ENCODE measurements at regions not wholly inside any gene's neighbourhood (a gene's known extent, or its start where the extent isn't known, plus 50 kb on each side); places are given as distances from the start of the nearest gene placed in this dataset.

DNA sequence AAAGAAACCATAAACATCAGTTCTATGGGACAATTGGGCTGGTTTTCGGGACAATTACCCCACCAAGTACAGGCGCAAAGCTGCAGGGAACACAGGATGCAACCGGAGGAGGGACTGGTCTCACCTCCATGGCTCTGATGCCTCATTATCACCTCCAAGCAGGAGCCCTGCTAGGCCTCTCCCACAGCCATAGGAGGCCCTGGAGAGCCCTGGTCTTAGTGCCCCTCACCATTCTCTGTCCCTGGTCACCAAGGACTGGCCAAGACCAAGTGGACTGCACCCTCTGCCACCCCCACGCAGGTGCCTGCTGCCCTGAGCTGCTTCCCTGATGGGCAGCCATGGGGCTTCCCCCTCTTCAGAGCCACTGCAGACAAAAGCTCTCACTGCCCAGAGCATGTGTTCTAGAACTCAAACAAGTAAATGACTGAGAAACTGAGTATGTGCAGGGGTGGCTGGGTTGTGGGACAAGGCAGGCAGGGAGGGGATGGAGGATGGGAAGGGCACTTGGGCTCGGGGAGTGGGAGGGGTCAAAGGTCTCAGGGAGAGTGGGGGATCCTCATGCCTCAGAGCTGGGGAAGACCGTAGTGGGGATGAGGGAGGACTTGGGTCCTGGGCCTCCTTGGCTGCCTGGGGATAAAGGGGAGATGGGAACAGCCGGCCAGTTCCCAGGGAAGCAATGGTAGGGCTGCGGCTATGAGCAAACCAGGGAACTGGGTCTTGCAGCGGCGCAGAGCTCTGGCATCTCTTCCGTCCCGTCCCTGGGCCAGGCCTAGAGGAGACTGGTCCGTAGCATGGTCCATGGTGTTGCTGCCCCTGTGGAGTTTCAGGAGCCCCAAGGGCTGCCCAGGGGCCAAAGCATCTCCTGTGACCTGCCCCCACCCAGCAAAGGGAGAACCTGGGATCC is 435.1 kb downstream of the PREX1 start:
- no peak overlapping the region for H3K4me3 Mint-ChIP-seq
- peaks cover 28% of the 10 kb centered on the region for H3K4me1 Mint-ChIP-seq
- 88 to 89% methylated on average over 9 to 13 of the region's 13 CpGs for WGBS, 2 experiments (ENCODE audit: insufficient coverage in 1 of 2, insufficient read length in 1 of 2)

DNA sequence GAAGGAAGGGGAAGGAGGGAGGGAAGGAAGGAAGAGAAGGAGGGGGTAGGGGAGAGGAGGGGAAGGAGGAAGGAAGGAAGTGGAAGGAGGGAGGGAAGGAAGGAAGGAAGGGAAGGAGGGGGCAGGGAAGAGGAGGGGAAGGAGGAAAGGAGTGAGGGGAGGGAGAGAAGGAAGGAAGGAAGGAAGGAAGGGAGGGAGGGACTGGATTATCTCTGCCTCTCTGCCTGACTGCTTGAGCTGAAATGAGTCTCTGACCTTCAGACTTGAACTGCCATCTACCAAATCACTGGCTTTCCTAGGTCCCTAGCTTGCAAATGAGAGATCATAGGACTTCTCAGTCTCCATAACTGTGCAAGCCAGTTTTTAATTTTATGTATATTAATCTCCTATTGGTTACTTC is 436.8 kb downstream of the PREX1 start:
- Histone ChIP-seq H3K4me1 (ENCODE audit: control insufficient read depth, insufficient read depth, low read length) (peaks cover 7% of the 10 kb centered on the region), H3K27me3 (ENCODE audit: control insufficient read depth, insufficient read depth, low read length, poor library complexity, severe bottlenecking) (no peaks in the 10 kb centered on the region), H3K9me3 (ENCODE audit: control insufficient read depth, low read length) (peaks cover 18% of the 10 kb centered on the region), H3K9ac (ENCODE audit: extremely low read depth, low read length, poor library complexity, severe bottlenecking) (no peak overlapping the region), H3K4me3 (ENCODE audit: low read length) (no peak overlapping the region), H3K27ac (ENCODE audit: low read depth, low read length) (no peak overlapping the region), H3K36me3 (ENCODE audit: control insufficient read depth, insufficient read depth, low read length) (no peaks in the 10 kb centered on the region)
- DNase-seq = no peak
- Mint-ChIP-seq H3K4me3 (no peak overlapping the region), H3K9me3 (peaks cover 22% of the 10 kb centered on the region), H3K27ac (no peak overlapping the region), H3K4me1 (peaks cover 16% of the 10 kb centered on the region), H3K36me3 (ENCODE audit: low read depth) (no peaks in the 10 kb centered on the region), H3K27me3 (ENCODE audit: insufficient read depth) (peaks cover 6% of the 10 kb centered on the region)
- TF ChIP-seq, protein P1, sequence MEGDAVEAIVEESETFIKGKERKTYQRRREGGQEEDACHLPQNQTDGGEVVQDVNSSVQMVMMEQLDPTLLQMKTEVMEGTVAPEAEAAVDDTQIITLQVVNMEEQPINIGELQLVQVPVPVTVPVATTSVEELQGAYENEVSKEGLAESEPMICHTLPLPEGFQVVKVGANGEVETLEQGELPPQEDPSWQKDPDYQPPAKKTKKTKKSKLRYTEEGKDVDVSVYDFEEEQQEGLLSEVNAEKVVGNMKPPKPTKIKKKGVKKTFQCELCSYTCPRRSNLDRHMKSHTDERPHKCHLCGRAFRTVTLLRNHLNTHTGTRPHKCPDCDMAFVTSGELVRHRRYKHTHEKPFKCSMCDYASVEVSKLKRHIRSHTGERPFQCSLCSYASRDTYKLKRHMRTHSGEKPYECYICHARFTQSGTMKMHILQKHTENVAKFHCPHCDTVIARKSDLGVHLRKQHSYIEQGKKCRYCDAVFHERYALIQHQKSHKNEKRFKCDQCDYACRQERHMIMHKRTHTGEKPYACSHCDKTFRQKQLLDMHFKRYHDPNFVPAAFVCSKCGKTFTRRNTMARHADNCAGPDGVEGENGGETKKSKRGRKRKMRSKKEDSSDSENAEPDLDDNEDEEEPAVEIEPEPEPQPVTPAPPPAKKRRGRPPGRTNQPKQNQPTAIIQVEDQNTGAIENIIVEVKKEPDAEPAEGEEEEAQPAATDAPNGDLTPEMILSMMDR (conservative IDR thresholded peaks at IDR 0.05) = no peak

More for the DNA sequence above, 435.1 kb downstream of the PREX1 start:
- H3K27me3 Mint-ChIP-seq (ENCODE audit: insufficient read depth) = peaks cover 8% of the 10 kb centered on the region
- H3K9ac ChIP-seq (ENCODE audit: extremely low read depth, low read length, poor library complexity, severe bottlenecking) = no peak overlapping the region
- H3K9me3 Mint-ChIP-seq = peaks cover 22% of the 10 kb centered on the region
- peaks cover 18% of the 10 kb centered on the region for H3K9me3 ChIP-seq (ENCODE audit: control insufficient read depth, low read length)
- DNase-seq = no peak
- no peaks in the 10 kb centered on the region for H3K36me3 Mint-ChIP-seq (ENCODE audit: low read depth)
- peaks cover 8% of the 10 kb centered on the region for H3K4me1 ChIP-seq (ENCODE audit: control insufficient read depth, insufficient read depth, low read length)
- no peaks in the 10 kb centered on the region for H3K36me3 ChIP-seq (ENCODE audit: control insufficient read depth, insufficient read depth, low read length)
- no peak overlapping the region for H3K4me3 ChIP-seq (ENCODE audit: low read length)
- TF ChIP-seq, protein P1 (conservative IDR thresholded peaks at IDR 0.05) = no peak
- no peak overlapping the region for H3K27ac Mint-ChIP-seq
- H3K27me3 ChIP-seq (ENCODE audit: control insufficient read depth, insufficient read depth, low read length, poor library complexity, severe bottlenecking) = no peaks in the 10 kb centered on the region
- H3K27ac ChIP-seq (ENCODE audit: low read depth, low read length) = no peak overlapping the region

DNA sequence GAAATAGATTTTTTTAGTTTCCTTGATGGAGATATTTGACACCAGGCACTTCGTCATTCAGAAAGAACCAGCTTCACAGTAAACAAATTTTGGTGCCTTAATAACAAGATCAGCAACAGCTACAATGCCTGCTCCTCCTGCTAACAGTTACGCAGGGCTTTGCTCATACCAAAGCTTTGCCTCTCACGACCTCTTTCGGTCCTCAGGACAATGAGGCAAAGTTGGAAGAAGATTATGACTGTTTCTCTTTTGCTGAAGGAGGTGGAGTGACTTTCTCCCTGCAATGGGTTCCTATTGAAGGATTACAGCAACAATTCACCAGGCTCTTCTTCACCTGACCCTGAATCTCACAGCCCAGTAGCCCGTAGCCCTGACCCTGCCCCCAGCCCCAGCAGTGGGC is 440.1 kb downstream of the PREX1 start:
- WGBS, 2 experiments (ENCODE audit: insufficient coverage in 1 of 2, insufficient read length in 1 of 2) = 75 to 78% methylated on average over 4 to 5 of the region's 5 CpGs
- H3K27me3 ChIP-seq (ENCODE audit: control insufficient read depth, insufficient read depth, low read length, poor library complexity, severe bottlenecking) = no peaks in the 10 kb centered on the region
- TF ChIP-seq, protein P1 (conservative IDR thresholded peaks at IDR 0.05) = no peak
- Mint-ChIP-seq H3K9me3 (peaks cover 19% of the 10 kb centered on the region), H3K27me3 (ENCODE audit: insufficient read depth) (peaks cover 6% of the 10 kb centered on the region), H3K36me3 (ENCODE audit: low read depth) (no peaks in the 10 kb centered on the region), H3K4me1 (peaks cover 3% of the 10 kb centered on the region), H3K27ac (no peak overlapping the region), H3K4me3 (no peak overlapping the region)
- H3K4me3 ChIP-seq (ENCODE audit: low read length) = no peak overlapping the region
- no peaks in the 10 kb centered on the region for H3K36me3 ChIP-seq (ENCODE audit: control insufficient read depth, insufficient read depth, low read length)
- H3K4me1 ChIP-seq (ENCODE audit: control insufficient read depth, insufficient read depth, low read length) = no peaks in the 10 kb centered on the region
- no peak overlapping the region for H3K9ac ChIP-seq (ENCODE audit: extremely low read depth, low read length, poor library complexity, severe bottlenecking)
- no peak overlapping the region for H3K27ac ChIP-seq (ENCODE audit: low read depth, low read length)
- H3K9me3 ChIP-seq (ENCODE audit: control insufficient read depth, low read length) = peaks cover 14% of the 10 kb centered on the region
- DNase-seq = no peak
